Fibroblast of mammary gland (primary cell): ENCODE measurements at regions not wholly inside any gene's neighbourhood (a gene's known extent, or its start where the extent isn't known, plus 50 kb on each side); places are given as distances from the start of the nearest gene placed in this dataset.

ENCODE experiments used
- DNase-seq: peaks from one replicate; pipeline ENCODE4 v3.0.0-alpha.2; 2010; ENCODE audit warnings: low read depth
- H3K4me3 ChIP-seq: 2 replicates; pipeline ENCODE4 v1.5.1; 2011; ENCODE audit warnings: low read depth, mild to moderate bottlenecking, low read length, moderate library complexity; ENCODE audit not compliant: control insufficient read depth
- CTCF ChIP-seq: conservative IDR thresholded peaks from 2 replicates; pipeline ENCODE4 v1.5.1; 2011; ENCODE audit warnings: low read depth, low read length, inconsistent platforms; ENCODE audit not compliant: control insufficient read depth, insufficient read depth

DNA sequence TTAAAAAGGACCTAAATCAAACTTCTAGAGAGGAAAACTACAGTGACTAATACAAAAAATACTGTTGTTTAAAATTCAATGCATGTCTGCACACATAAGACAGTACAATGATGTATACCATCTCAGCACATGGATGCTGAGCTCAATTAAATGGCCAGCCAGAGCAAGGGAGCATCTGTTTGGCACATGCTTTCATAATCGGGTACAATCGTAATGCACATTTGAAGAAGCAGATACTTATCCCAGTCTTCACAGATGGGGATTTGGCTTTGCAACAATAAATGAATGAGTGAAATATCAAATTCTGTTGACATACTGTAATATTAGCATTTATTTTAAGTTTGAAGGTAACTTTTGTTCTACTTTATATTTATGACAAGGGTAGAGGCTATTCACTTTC lies 187.8 kb downstream of the CRPPA start:
- H3K4me3 ChIP-seq = no peak overlapping the region
- no peak for TF ChIP-seq CTCF
- no peak for DNase-seq

GRCh38 chr7:16232273-16232672 lies 189.1 kb downstream of the CRPPA start:
- DNase-seq = no peak
- TF ChIP-seq CTCF = no peak
- H3K4me3 ChIP-seq = no peak overlapping the region

GRCh38 chr7:16223963-16224707 lies 197.2 kb downstream of the CRPPA start:
- no peak overlapping the region for H3K4me3 ChIP-seq

GRCh38 chr7:16212610-16213009 lies 208.7 kb downstream of the CRPPA start:
- TF ChIP-seq CTCF = no peak
- no peak overlapping the region for H3K4me3 ChIP-seq
- no peak for DNase-seq

More at GRCh38 chr7:16223963-16224707, 197.2 kb downstream of the CRPPA start:
- no peak for DNase-seq
- no peak for TF ChIP-seq CTCF

GRCh38 chr7:16212032-16212431 lies 209.3 kb downstream of the CRPPA start:
- no peak overlapping the region for H3K4me3 ChIP-seq
- TF ChIP-seq CTCF = no peak
- DNase-seq = no peak

GRCh38 chr7:16211402-16211925 lies 209.9 kb downstream of the CRPPA start:
- TF ChIP-seq CTCF = no peak
- DNase-seq = no peak
- H3K4me3 ChIP-seq = no peak overlapping the region

GRCh38 chr7:16210171-16210570 lies 211.2 kb downstream of the CRPPA start:
- no peak overlapping the region for H3K4me3 ChIP-seq
- DNase-seq = no peak
- no peak for TF ChIP-seq CTCF
